Activated T-helper 2 cell treated with anti-CD3 and anti-CD28 coated beads, Interferon-gamma antibody, Interleukin-2, Interleukin-4, amounts not matched to agents 10 μg/mL and 5 μg/mL and 100 μg/mL, durations not matched to agents 14 hours and 24 hours and 36 hours (primary cell): ENCODE measurements at regions not wholly inside any gene's neighbourhood (a gene's known extent, or its start where the extent isn't known, plus 50 kb on each side); places are given as distances from the start of the nearest gene placed in this dataset.

Source experiments
- DNase-seq: peaks from one replicate; pipeline ENCODE4 v3.0.0; 2021; ENCODE audit warnings: low spot score
- H3K27ac Mint-ChIP-seq: one replicate; pipeline ENCODE4 v1.8.0; 2021; ENCODE audit warnings: mixed read lengths
- H3K27me3 Mint-ChIP-seq: one replicate; pipeline ENCODE4 v1.8.0; 2021; ENCODE audit warnings: low read depth, mixed read lengths
- H3K36me3 Mint-ChIP-seq: one replicate; pipeline ENCODE4 v1.8.0; 2021; ENCODE audit warnings: low read depth, mixed read lengths
- H3K4me1 Mint-ChIP-seq: one replicate; pipeline ENCODE4 v1.8.0; 2021; ENCODE audit warnings: low read depth, mixed read lengths
- H3K4me3 Mint-ChIP-seq: one replicate; pipeline ENCODE4 v1.8.0; 2021; ENCODE audit warnings: low read depth, mild to moderate bottlenecking, moderate library complexity, mixed read lengths
- H3K9me3 Mint-ChIP-seq: one replicate; pipeline ENCODE4 v1.8.0; 2021; ENCODE audit warnings: mixed read lengths
- intact Hi-C: fragments of 100-400 bp; cut with micrococcal nuclease; formaldehyde crosslinking; loops from one replicate; pipeline ENCODE4 v1.15.1; 2023

DNA sequence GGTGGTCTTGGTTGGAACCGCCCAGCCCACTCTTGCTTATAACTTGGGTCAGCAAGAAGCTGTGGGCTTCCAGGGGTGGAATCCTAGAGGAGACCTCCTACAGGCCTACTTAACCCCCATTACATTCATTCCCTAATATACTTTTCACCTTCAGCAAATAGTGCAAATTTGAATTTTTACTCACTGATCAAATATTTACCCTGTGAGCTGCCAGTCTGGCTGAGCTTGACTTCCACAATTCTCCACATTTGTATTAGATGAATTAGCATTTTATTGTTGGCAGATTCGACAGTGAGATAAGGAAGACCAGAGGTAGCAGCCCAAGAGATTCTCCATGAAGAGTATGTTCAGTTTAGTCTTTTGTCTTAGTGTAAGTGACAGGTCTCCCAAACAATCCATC, 199.6 kb downstream of the BCOR start:
- H3K36me3 Mint-ChIP-seq = no peaks in the 10 kb centered on the region
- H3K9me3 Mint-ChIP-seq = no peaks in the 10 kb centered on the region
- intact Hi-C loops = no loop called here
- H3K4me3 Mint-ChIP-seq = no peak overlapping the region
- H3K4me1 Mint-ChIP-seq = peaks cover 7% of the 10 kb centered on the region
- peaks cover 2% of the 10 kb centered on the region for H3K27me3 Mint-ChIP-seq
- DNase-seq = no peak
- no peak overlapping the region for H3K27ac Mint-ChIP-seq

DNA sequence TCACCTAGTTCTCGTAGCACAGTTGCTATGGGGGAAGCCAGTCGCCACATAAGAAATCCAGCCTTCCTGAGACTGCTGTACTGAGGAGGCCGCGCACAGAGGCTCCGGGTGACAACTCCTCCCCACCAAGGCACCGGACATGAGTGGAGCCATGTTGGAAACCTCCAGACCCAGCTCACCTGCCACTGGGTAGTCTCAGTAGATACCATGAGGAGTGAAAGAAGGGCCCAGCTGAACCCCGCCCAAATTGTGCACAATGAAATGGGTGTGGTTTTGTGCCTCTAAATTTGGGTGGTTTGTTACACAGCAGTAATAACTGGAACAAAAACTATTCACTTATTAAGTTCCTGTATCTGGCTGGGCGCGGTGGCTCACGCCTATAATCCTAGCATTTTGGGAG, 198.7 kb downstream of the BCOR start:
- no peak for DNase-seq
- no peaks in the 10 kb centered on the region for H3K36me3 Mint-ChIP-seq
- H3K27me3 Mint-ChIP-seq = peaks cover 2% of the 10 kb centered on the region
- H3K4me3 Mint-ChIP-seq = no peak overlapping the region
- no peak overlapping the region for H3K27ac Mint-ChIP-seq
- no peaks in the 10 kb centered on the region for H3K9me3 Mint-ChIP-seq
- peaks cover 7% of the 10 kb centered on the region for H3K4me1 Mint-ChIP-seq
- intact Hi-C loops = no loop called here

DNA sequence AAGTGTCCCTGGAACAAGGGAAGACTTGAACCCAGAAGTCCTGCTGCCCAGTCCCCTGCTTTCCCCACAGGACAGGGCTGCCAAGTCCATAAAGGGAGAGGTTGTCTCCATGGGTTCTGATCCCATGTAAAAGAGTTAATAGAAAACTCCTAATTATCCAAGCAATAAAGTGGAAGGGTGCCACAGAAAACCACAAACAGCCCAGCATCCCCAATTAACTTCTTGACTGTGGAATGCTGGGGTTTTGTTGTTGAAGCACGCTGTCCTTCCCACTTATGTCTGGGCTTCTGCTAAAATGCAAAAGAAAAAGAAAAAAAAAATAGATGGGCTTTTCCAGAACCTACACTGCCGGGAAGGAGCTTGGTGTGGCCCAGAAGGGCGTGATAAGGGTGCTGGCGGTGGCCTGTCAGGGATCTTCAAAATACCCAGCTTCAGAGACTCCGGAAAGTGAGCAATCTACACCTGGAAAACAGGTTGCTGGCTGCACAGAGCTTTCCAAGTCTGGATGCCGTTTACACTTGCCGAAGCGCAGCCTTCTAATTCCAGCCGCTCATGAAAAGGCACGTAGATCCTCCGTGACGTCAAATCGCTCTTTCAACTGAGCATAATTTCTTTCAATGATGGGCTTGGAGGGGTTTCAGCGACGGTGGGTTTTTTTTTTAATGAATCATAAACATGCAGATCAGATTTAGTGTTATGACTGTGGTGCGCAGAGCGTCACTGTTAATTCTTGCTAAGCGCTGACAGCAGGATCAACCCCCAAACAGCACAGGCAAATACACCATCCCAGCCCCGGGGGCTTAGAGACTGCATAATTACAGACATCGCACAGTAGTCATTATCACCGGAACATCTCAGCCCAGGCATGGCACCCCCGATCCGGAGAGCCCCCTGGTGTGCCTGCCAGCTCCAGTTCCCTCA, 197.6 kb downstream of the BCOR start:
- no peak for DNase-seq
- H3K9me3 Mint-ChIP-seq = no peaks in the 10 kb centered on the region
- H3K27ac Mint-ChIP-seq = no peak overlapping the region
- H3K36me3 Mint-ChIP-seq = no peaks in the 10 kb centered on the region
- H3K4me1 Mint-ChIP-seq = peaks cover 7% of the 10 kb centered on the region
- intact Hi-C loops = loop anchor here (5.0 kb wide), 1 partner anchor 43 kb away; no protein-coding TSS in a partner anchor
- peaks cover 2% of the 10 kb centered on the region for H3K27me3 Mint-ChIP-seq
- H3K4me3 Mint-ChIP-seq = no peak overlapping the region

DNA sequence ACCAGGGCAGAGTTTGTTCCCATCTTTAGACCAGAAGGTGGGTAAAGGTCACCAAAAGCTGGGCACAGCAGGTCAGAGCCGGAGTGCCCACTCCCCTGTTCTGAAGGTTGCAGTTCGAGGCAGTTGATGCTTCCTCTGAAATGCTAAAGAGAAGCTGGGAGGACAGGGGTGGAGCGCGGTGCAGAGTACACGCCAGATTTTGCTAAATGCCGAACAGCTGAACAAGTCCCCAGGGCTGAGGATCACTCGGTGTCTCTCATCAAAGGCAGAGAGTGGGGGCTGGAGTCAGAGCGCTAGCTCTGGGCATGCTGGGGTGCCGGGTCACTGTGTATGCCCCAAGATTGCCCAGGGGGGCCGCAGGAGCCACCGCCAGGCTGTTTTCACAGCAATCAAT, 197.0 kb downstream of the BCOR start:
- Mint-ChIP-seq H3K4me3 (no peak overlapping the region), H3K9me3 (no peaks in the 10 kb centered on the region)
- intact Hi-C loops = loop anchor here (5.0 kb wide), 1 partner anchor 43 kb away; no protein-coding TSS in a partner anchor

DNA sequence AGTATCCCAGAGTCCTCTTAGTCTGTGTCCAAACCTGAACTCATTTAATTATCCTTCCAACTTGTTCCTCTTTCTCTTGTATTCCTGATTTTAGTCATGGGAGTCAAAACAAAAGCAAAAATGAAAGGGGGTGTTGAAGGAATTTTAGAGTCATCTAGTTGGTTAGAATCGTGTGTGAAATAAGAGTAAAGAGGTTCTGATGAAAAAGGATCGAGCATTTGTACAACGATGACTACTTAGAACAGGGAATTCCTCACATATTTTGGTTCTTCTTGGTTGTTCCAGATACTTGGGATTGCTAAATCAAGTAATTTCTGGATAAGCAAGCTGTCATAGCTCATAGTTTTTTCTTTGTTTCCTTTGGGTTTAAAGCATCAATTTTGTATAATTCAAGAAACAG, 194.4 kb downstream of the BCOR start:
- peak overlapping the region; percentile 1 for H3K27ac Mint-ChIP-seq
- no peaks in the 10 kb centered on the region for H3K36me3 Mint-ChIP-seq
- peaks cover 7% of the 10 kb centered on the region for H3K4me1 Mint-ChIP-seq
- no peak for DNase-seq
- intact Hi-C loops = loop anchor here (5.0 kb wide), 1 partner anchor 46 kb away; no protein-coding TSS in a partner anchor
- peaks cover 2% of the 10 kb centered on the region for H3K27me3 Mint-ChIP-seq
- no peak overlapping the region for H3K4me3 Mint-ChIP-seq
- no peaks in the 10 kb centered on the region for H3K9me3 Mint-ChIP-seq

More for the DNA sequence above, 197.0 kb downstream of the BCOR start:
- Mint-ChIP-seq H3K27me3 (peaks cover 2% of the 10 kb centered on the region), H3K4me1 (peaks cover 7% of the 10 kb centered on the region), H3K27ac (no peak overlapping the region), H3K36me3 (no peaks in the 10 kb centered on the region)
- no peak for DNase-seq

DNA sequence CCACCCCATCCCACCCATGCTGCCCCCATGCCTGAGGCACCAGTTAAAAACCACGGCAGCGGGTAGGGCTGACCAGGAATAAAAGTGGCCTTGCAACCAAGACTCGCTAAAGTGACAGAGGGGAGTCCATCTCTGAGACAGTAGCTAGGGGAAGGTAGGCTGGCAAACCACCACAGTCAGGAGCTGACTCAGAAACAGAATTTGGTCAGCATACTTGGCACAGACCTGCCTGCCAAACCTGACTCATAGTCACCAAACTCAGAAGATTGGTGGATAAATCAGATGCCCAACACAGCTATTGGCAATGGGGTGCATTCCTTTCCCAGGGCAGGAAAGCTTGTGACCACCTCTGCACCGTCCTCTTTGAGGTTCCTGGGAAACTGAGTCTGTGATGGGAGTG, 193.8 kb downstream of the BCOR start:
- Mint-ChIP-seq H3K27ac (no peak overlapping the region), H3K4me3 (no peak overlapping the region), H3K36me3 (no peaks in the 10 kb centered on the region), H3K4me1 (peaks cover 11% of the 10 kb centered on the region), H3K27me3 (peaks cover 2% of the 10 kb centered on the region), H3K9me3 (no peaks in the 10 kb centered on the region)
- no peak for DNase-seq
- intact Hi-C loops = loop anchor here (5.0 kb wide), 1 partner anchor 47 kb away; no protein-coding TSS in a partner anchor

- intact Hi-C loops = loop anchor here (5.0 kb wide), 1 partner anchor 48 kb away; no protein-coding TSS in a partner anchor
- Mint-ChIP-seq H3K4me3 (no peak overlapping the region), H3K4me1 (peaks cover 11% of the 10 kb centered on the region), H3K27ac (no peak overlapping the region), H3K9me3 (no peaks in the 10 kb centered on the region), H3K27me3 (peaks cover 2% of the 10 kb centered on the region), H3K36me3 (no peaks in the 10 kb centered on the region)
- no peak for DNase-seq
These were observed 192.8 kb downstream of the BCOR start for GRCh38 chrX:39904816-39905537.

DNA sequence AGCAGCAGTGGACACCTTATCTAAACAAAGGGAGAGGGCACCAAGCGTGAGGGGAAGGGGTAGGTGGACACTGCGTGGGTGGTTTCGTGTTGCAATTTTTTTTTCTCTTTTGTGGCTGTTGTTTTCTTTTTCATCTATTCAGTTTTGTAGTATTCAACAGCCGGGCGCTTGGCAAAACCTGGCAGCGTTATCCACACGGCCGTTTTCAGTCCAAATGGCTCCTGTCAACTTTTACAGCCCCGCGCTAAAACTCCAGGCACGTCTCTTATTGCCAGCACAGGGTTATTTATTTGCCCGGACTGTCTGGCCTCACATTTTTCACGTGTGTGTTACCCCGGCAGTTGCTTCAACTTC, 192.2 kb downstream of the BCOR start:
- Mint-ChIP-seq H3K36me3 (no peaks in the 10 kb centered on the region), H3K27ac (no peak overlapping the region), H3K4me1 (peaks cover 11% of the 10 kb centered on the region), H3K4me3 (no peak overlapping the region), H3K9me3 (no peaks in the 10 kb centered on the region), H3K27me3 (peaks cover 2% of the 10 kb centered on the region)
- DNase-seq = no peak
- intact Hi-C loops = no loop called here

- no peaks in the 10 kb centered on the region for H3K9me3 Mint-ChIP-seq
- no peaks in the 10 kb centered on the region for H3K36me3 Mint-ChIP-seq
- no peak overlapping the region for H3K27ac Mint-ChIP-seq
- H3K4me3 Mint-ChIP-seq = no peak overlapping the region
- H3K4me1 Mint-ChIP-seq = peaks cover 11% of the 10 kb centered on the region
- peaks cover 2% of the 10 kb centered on the region for H3K27me3 Mint-ChIP-seq
- no peak for DNase-seq
- intact Hi-C loops = no loop called here
These were observed 191.8 kb downstream of the BCOR start for GRCh38 chrX:39905946-39906345.

DNA sequence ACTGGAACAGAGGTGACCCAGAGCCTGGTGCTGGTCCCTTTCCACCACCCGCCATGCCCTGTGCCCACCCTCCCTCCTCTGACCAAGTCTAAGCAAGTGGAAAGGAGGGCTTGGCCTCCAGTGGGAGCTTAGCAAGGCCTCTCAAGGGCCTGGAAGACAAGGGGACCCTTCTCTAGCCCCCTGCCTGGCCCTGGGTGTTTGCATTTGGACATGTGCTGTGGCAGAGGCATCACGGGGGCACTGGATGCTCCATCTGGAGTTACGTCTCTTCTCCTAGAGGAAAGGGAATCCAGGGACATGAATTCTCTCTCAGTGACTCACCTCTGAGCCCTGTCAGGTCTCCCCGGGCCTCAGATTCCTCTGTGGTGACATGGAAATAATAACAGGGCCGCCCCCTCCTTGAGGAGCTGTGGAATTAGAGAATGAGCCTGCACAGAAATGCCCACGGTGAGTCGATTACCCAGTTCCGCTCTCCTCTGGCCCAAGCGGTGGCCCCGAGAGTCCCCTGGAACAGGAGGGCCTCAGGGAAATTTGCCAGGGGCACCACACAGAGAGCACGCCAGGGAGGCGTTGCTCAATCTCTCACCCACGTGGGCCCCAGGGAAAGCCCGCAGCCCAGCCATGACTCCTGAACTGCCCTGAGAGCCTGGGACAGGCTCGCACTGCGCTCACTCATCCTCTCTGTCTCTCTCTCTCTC, 189.6 kb downstream of the BCOR start:
- no peaks in the 10 kb centered on the region for H3K36me3 Mint-ChIP-seq
- H3K9me3 Mint-ChIP-seq = no peaks in the 10 kb centered on the region
- H3K4me1 Mint-ChIP-seq = peaks cover 9% of the 10 kb centered on the region
- no peaks in the 10 kb centered on the region for H3K27me3 Mint-ChIP-seq
- H3K27ac Mint-ChIP-seq = no peak overlapping the region
- intact Hi-C loops = no loop called here
- DNase-seq = no peak
- no peak overlapping the region for H3K4me3 Mint-ChIP-seq

GRCh38 chrX:39909996-39910395, 187.8 kb downstream of the BCOR start:
- Mint-ChIP-seq H3K27ac (no peak overlapping the region), H3K27me3 (no peaks in the 10 kb centered on the region), H3K4me1 (peaks cover 4% of the 10 kb centered on the region), H3K9me3 (no peaks in the 10 kb centered on the region), H3K36me3 (no peaks in the 10 kb centered on the region), H3K4me3 (no peak overlapping the region)
- no peak for DNase-seq
- intact Hi-C loops = no loop called here

DNA sequence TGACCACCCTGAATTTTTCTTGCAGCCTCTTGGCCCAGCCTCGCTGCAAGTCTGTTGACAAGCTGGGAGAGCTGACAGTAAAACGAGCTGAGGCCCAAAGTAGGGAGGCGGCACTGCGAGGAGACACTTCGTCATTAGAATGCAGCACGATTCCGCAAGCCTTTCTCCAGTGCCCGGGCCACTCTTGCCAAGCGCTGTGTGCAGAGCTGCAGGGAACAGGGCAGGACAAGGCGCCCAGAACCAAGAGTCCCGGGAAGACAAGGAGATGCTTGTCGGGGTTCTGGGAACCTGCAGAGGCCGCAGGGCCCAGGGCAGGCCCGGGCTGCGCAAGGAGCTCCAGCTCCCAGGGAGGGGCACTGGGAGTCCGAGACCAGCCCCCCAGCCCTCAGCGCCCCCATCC, 187.1 kb downstream of the BCOR start:
- intact Hi-C loops = no loop called here
- Mint-ChIP-seq H3K4me3 (no peak overlapping the region), H3K4me1 (peaks cover 4% of the 10 kb centered on the region), H3K9me3 (no peaks in the 10 kb centered on the region), H3K36me3 (no peaks in the 10 kb centered on the region), H3K27me3 (no peaks in the 10 kb centered on the region), H3K27ac (no peak overlapping the region)
- DNase-seq = no peak
